ENCODE measurements at regions not wholly inside any gene's neighbourhood (a gene's known extent, or its start where the extent isn't known, plus 50 kb on each side); places are given as distances from the start of the nearest gene placed in this dataset.

- TF ChIP-seq CTCF (conservative IDR thresholded peaks at IDR 0.05; ENCODE audit: low read depth, low read length) (no peak), EZH2 (IDR thresholded peaks at IDR 0.05; ENCODE audit: low read length, unreplicated experiment) (no peak), EZH2phosphoT487 (IDR thresholded peaks at IDR 0.05; ENCODE audit: borderline replicate concordance, low read length) (no peak)
These were observed 404.4 kb downstream of the UTRN start for GRCh38 chr6:144689503-144690040.

Measured in PC-3 (cell line).